Panc1 (cell line): ENCODE measurements at regions not wholly inside any gene's neighbourhood (a gene's known extent, or its start where the extent isn't known, plus 50 kb on each side); places are given as distances from the start of the nearest gene placed in this dataset.

Experiments
- ATAC-seq: fragments of 200-7000 bp; cut with Tn5 transposase; 2 replicates; pipeline ENCODE4 v1.9.1; 2020; ENCODE audit warnings: mild to moderate bottlenecking, moderate library complexity
- BruUV-seq: library from RNA; stranded (reverse); fragments of 400-500 nt; replicated peaks from 2 replicates; lab custom pipeline; 2021; lab: Mats Ljungman, UMichigan
- CTCF ChIA-PET: fragments of 300-600 bp; sonication (Branson Sonifier 250); formaldehyde crosslinking; loops from one replicate; lab custom pipeline; 2022; ENCODE audit warnings: antibody characterized with exemption; lab: Charles Lee
- POLR2A ChIA-PET: fragments of 300-600 bp; sonication (Branson Sonifier 250); formaldehyde crosslinking; loops from one replicate; lab custom pipeline; 2022; ENCODE audit warnings: antibody characterized with exemption; lab: Charles Lee
- DNase-seq: peaks from one replicate; pipeline ENCODE4 v3.0.0-alpha.2; 2010; ENCODE audit warnings: low read depth, low spot score
- H3K27ac ChIP-seq: 2 replicates; pipeline ENCODE4 v1.5.1; 2011; ENCODE audit warnings: mild to moderate bottlenecking, low read length, inconsistent platforms
- H3K27me3 ChIP-seq: fragments of 200-500 bp; sonication (Bioruptor generic); 2 replicates; pipeline ENCODE4 v1.6.0; 2014; ENCODE audit warnings: low read length, inconsistent platforms; ENCODE audit not compliant: control insufficient read depth, insufficient read depth
- H3K36me3 ChIP-seq: fragments of 200-500 bp; sonication (Bioruptor generic); 2 replicates; pipeline ENCODE4 v1.5.1; 2014; ENCODE audit warnings: inconsistent platforms, mild to moderate bottlenecking, low read length, moderate library complexity; ENCODE audit not compliant: control insufficient read depth, insufficient read depth
- H3K4me1 ChIP-seq: 2 replicates; pipeline ENCODE4 v1.5.1; 2011; ENCODE audit warnings: inconsistent platforms, mild to moderate bottlenecking, low read length, moderate library complexity; ENCODE audit not compliant: control insufficient read depth, insufficient read depth
- H3K4me3 ChIP-seq, 2 experiments: 2 replicates each; pipeline ENCODE4 v1.5.1; 2011 to 2012; ENCODE audit warnings: low read depth in 2 of 2, low read length in 2 of 2, mild to moderate bottlenecking in 2 of 2, inconsistent platforms in 1 of 2, moderate library complexity in 1 of 2
- H3K9me3 ChIP-seq: fragments of 200-500 bp; sonication (Bioruptor generic); 2 replicates; pipeline ENCODE4 v1.5.1; 2014; ENCODE audit warnings: low read depth, mild to moderate bottlenecking, inconsistent platforms, low read length, moderate library complexity; ENCODE audit not compliant: control insufficient read depth, insufficient read depth
- CTCF ChIP-seq: fragments of 450-650 bp; IDR thresholded peaks from 2 replicates; pipeline ENCODE4 v1.5.1; 2017; ENCODE audit warnings: mild to moderate bottlenecking
- POLR2AphosphoS5 ChIP-seq: IDR thresholded peaks from 2 replicates; pipeline ENCODE4 v1.6.1; 2012; ENCODE audit warnings: mild to moderate bottlenecking, low read depth, low read length, moderate library complexity
- SIN3A ChIP-seq: IDR thresholded peaks from 2 replicates; pipeline ENCODE4 v1.6.1; 2012; ENCODE audit warnings: low read depth, mild to moderate bottlenecking, low read length, moderate library complexity, borderline replicate concordance; ENCODE audit not compliant: insufficient read depth
- TCF7L2 ChIP-seq: IDR thresholded peaks from 2 replicates; pipeline ENCODE4 v1.6.1; 2011; ENCODE audit warnings: mild to moderate bottlenecking, low read depth, low read length, inconsistent platforms
- in situ Hi-C: cut with HindIII; loops from 2 replicates; pipeline ENCODE4 v1.10.0; 2016; ENCODE audit warnings: low sequenced_read_pairs, low pct_unique_long_range_greater_than_20kb
- intact Hi-C: fragments of 100-400 bp; cut with micrococcal nuclease; formaldehyde crosslinking; loops from one replicate; pipeline ENCODE4 v1.10.0; 2022; ENCODE audit not compliant: unreplicated experiment
- TF ChIP-seq, protein P1 (sequence below), 2 experiments: IDR thresholded peaks; 2 replicates each; pipeline ENCODE4 v1.6.1; 2011 to 2012; ENCODE audit warnings: low read depth in 2 of 2, control low read depth in 1 of 2, low read length in 1 of 2, mild to moderate bottlenecking in 1 of 2, moderate library complexity in 1 of 2; ENCODE audit not compliant: insufficient read depth in 1 of 2

DNA sequence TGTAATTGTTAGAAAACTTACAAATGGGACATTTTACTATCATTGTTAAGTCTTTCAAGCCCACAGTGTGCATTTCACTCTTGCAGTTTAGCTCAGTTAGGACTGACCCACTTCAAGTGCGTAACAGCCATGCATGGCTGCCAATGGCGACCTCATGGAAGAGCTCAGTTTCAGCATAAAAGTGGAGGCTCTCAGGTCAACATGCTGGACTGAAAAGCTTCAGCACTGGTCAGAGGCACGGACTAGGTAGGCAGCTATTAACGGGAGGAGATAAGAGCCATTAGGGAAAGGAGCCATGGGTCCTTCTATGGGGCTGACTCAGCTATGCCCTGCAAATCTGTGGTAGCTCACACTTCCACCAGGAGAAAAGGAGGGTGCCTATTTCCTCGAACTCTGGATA lies 101.8 kb downstream of the TTLL2 start:
- H3K4me1 ChIP-seq: no peaks in the 10 kb centered on the region
- no peak overlapping the region for H3K27ac ChIP-seq
- no peak for TF ChIP-seq CTCF
- TF ChIP-seq SIN3A: no peak
- TF ChIP-seq, protein P1, sequence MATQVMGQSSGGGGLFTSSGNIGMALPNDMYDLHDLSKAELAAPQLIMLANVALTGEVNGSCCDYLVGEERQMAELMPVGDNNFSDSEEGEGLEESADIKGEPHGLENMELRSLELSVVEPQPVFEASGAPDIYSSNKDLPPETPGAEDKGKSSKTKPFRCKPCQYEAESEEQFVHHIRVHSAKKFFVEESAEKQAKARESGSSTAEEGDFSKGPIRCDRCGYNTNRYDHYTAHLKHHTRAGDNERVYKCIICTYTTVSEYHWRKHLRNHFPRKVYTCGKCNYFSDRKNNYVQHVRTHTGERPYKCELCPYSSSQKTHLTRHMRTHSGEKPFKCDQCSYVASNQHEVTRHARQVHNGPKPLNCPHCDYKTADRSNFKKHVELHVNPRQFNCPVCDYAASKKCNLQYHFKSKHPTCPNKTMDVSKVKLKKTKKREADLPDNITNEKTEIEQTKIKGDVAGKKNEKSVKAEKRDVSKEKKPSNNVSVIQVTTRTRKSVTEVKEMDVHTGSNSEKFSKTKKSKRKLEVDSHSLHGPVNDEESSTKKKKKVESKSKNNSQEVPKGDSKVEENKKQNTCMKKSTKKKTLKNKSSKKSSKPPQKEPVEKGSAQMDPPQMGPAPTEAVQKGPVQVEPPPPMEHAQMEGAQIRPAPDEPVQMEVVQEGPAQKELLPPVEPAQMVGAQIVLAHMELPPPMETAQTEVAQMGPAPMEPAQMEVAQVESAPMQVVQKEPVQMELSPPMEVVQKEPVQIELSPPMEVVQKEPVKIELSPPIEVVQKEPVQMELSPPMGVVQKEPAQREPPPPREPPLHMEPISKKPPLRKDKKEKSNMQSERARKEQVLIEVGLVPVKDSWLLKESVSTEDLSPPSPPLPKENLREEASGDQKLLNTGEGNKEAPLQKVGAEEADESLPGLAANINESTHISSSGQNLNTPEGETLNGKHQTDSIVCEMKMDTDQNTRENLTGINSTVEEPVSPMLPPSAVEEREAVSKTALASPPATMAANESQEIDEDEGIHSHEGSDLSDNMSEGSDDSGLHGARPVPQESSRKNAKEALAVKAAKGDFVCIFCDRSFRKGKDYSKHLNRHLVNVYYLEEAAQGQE (IDR thresholded peaks at IDR 0.05; ENCODE audit: insufficient read depth in 1 of 2, low read depth in 2 of 2, low read length in 1 of 2): no peak
- TF ChIP-seq POLR2AphosphoS5: no peak
- TF ChIP-seq TCF7L2: no peak
- H3K4me3 ChIP-seq: no peak overlapping the region
- H3K9me3 ChIP-seq: no peaks in the 10 kb centered on the region
- in situ Hi-C loops (no loop called here), intact Hi-C loops (no loop called here)
- H3K27me3 ChIP-seq: peaks cover 12% of the 10 kb centered on the region
- POLR2A ChIA-PET: no interaction called here
- no TSS peak for BruUV-seq
- CTCF ChIA-PET: no interaction called here
- no peaks in the 10 kb centered on the region for H3K36me3 ChIP-seq
- DNase-seq (no peak), ATAC-seq (no peak)

DNA sequence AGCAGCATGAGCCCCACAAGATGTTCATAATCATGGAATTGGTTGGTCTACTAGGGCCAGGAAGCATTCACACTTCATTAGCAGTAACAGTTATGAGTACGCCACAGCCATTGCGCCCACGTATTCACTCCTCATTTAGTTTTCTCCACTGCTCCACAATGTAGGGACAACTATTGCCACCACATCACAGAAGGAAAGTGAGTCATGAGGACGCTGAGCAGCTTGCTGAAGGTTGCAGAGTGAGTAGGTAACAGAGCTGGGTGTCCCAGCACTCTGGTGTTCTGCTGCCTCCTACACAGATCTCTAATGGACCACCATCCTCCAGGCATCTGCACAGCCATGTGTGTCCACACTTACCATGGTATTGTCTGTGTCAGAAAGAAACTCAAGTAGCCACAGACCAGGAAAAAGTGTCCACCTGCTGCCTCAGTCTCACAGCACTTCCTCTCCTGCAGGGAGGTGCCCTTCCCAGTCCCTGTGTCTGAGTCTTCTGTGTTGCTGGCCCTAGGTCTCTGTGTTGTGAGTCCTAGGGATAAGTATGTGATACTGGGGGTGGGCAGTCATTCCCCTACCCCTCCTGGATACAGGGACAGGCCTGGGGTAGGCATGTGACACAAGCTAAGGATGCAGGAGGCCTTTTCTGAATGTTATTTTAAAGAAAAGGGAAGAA lies 103.9 kb downstream of the TTLL2 start:
- in situ Hi-C loops (no loop called here), intact Hi-C loops (no loop called here)
- DNase-seq (no peak), ATAC-seq (no peak)
- Histone ChIP-seq H3K9me3 (no peaks in the 10 kb centered on the region), H3K36me3 (no peaks in the 10 kb centered on the region), H3K27me3 (peaks cover 12% of the 10 kb centered on the region), H3K4me1 (no peaks in the 10 kb centered on the region), H3K27ac (no peak overlapping the region), H3K4me3 (no peak overlapping the region)
- ChIA-PET CTCF (no interaction called here), POLR2A (no interaction called here)
- TF ChIP-seq SIN3A (no peak), TCF7L2 (no peak), POLR2AphosphoS5 (no peak), CTCF (no peak)
- TF ChIP-seq, protein P1 (IDR thresholded peaks at IDR 0.05; ENCODE audit: insufficient read depth in 1 of 2, low read depth in 2 of 2, low read length in 1 of 2): no peak
- no TSS peak for BruUV-seq
